ENCODE measurements at regions not wholly inside any gene's neighbourhood (a gene's known extent, or its start where the extent isn't known, plus 50 kb on each side); places are given as distances from the start of the nearest gene placed in this dataset.

GRCh38 chr2:128970332-128971116 is 651.9 kb upstream of the HS6ST1 start:
- DNase-seq = no peak

- DNase-seq = no peak
Measured at GRCh38 chr2:128973566-128973965, 654.9 kb upstream of the HS6ST1 start.

- no peak for DNase-seq
Measured at GRCh38 chr2:128978212-128978611, 659.5 kb upstream of the HS6ST1 start.

GRCh38 chr2:128979182-128979581 is 660.5 kb upstream of the HS6ST1 start:
- no peak for DNase-seq

GRCh38 chr2:128980475-128980874 is 661.8 kb upstream of the HS6ST1 start:
- DNase-seq = no peak

- no peak for DNase-seq
Measured at GRCh38 chr2:128981353-128981752, 662.7 kb upstream of the HS6ST1 start.

- no peak for DNase-seq
Measured at GRCh38 chr2:128982001-128982400, 663.3 kb upstream of the HS6ST1 start.

- DNase-seq = no peak
Measured at GRCh38 chr2:128982670-128983069, 664.0 kb upstream of the HS6ST1 start.

GRCh38 chr2:128983094-128983493 is 664.4 kb upstream of the HS6ST1 start:
- DNase-seq = no peak

GRCh38 chr2:128984081-128984480 is 665.4 kb upstream of the HS6ST1 start:
- DNase-seq = no peak

- no peak for DNase-seq
Measured at GRCh38 chr2:128984855-128985254, 666.2 kb upstream of the HS6ST1 start.

- no peak for DNase-seq
Measured at GRCh38 chr2:128986026-128986715, 667.5 kb upstream of the HS6ST1 start.

GRCh38 chr2:128986867-128987268 is 668.2 kb upstream of the HS6ST1 start:
- DNase-seq = no peak

GRCh38 chr2:128988326-128988725 is 669.7 kb upstream of the HS6ST1 start:
- no peak for DNase-seq

- DNase-seq = no peak
Measured at GRCh38 chr2:128988967-128989366, 670.3 kb upstream of the HS6ST1 start.

- DNase-seq = no peak
Measured at GRCh38 chr2:128995086-128995485, 676.4 kb upstream of the HS6ST1 start.

GRCh38 chr2:128996078-128996477 is 677.4 kb upstream of the HS6ST1 start:
- no peak for DNase-seq

- no peak for DNase-seq
Measured at GRCh38 chr2:128997166-128997866, 678.6 kb upstream of the HS6ST1 start.

- DNase-seq = no peak
Measured at GRCh38 chr2:129001926-129002325, 683.3 kb upstream of the HS6ST1 start.

- DNase-seq = no peak
Measured at GRCh38 chr2:129002751-129003150, 684.1 kb upstream of the HS6ST1 start.

GRCh38 chr2:129004485-129004884 is 685.8 kb upstream of the HS6ST1 start:
- DNase-seq = no peak

- DNase-seq = no peak
Measured at GRCh38 chr2:129004940-129005490, 686.3 kb upstream of the HS6ST1 start.

- DNase-seq = no peak
Measured at GRCh38 chr2:129006135-129006886, 687.6 kb upstream of the HS6ST1 start.

Measured in NCI-H2107 (cell line).